Esophagus muscularis mucosa (tissue), 4 donors: ENCODE measurements at regions not wholly inside any gene's neighbourhood (a gene's known extent, or its start where the extent isn't known, plus 50 kb on each side); places are given as distances from the start of the nearest gene placed in this dataset.

Experiments used
- DNase-seq: peaks from one replicate; pipeline ENCODE4 v3.0.0-alpha.2; 2017; ENCODE audit errors: extremely low spot score
- H3K27ac ChIP-seq, 4 donors: fragments of 200-600 bp; sonication (generic); replicated peaks in 1 of 4; 1 replicate in 3 of 4; 2 replicates in 1 of 4; pipeline ENCODE4 v1.5.1; 2016 to 2019; ENCODE audit warnings: mild to moderate bottlenecking in 1 of 4
- H3K27me3 ChIP-seq, 4 donors: fragments of 200-600 bp; sonication (generic); one replicate each; pipeline versions ENCODE4 v1.5.1 to v1.6.0; 2016 to 2019
- H3K36me3 ChIP-seq, 4 donors: fragments of 200-600 bp; sonication (generic); one replicate each; pipeline ENCODE4 v1.5.1; 2016 to 2019
- H3K4me1 ChIP-seq, 4 donors: fragments of 200-600 bp; sonication (generic); one replicate each; pipeline ENCODE4 v1.5.1; 2016 to 2019
- H3K4me3 ChIP-seq, 4 donors: fragments of 200-600 bp; sonication (generic); 1 replicate in 2 of 4; 2 replicates in 2 of 4; pipeline ENCODE4 v1.5.1; 2016 to 2019; ENCODE audit warnings: mild to moderate bottlenecking in 4 of 4, moderate library complexity in 1 of 4
- H3K9me3 ChIP-seq, 4 donors: fragments of 200-600 bp; sonication (generic); 1 replicate in 3 of 4; 2 replicates in 1 of 4; pipeline ENCODE4 v1.5.1; 2016 to 2019
- EP300 ChIP-seq: sonication (generic); formaldehyde crosslinking; IDR thresholded peaks from one replicate; pipeline ENCODE4 v1.6.1; 2017; ENCODE audit warnings: antibody characterized with exemption
- POLR2A ChIP-seq: fragments of 450-650 bp; IDR thresholded peaks from one replicate; pipeline ENCODE4 v1.6.1; 2017; ENCODE audit warnings: antibody characterized with exemption, moderate library complexity, mild to moderate bottlenecking, low read depth
- POLR2AphosphoS5 ChIP-seq, 2 donors: sonication (generic); formaldehyde crosslinking; IDR thresholded peaks; one replicate each; pipeline ENCODE4 v1.6.1; 2017; ENCODE audit warnings: antibody characterized with exemption in 2 of 2
- WGBS: methylation state at CpG from one replicate; pipeline ENCODE4 v1.1.5; 2018; 5-methylcytosine and 5-hydroxymethylcytosine counted together
- intact Hi-C: fragments of 100-400 bp; cut with DNase I; formaldehyde crosslinking; loops from one replicate; pipeline ENCODE4 v1.15.1; 2023
- TF ChIP-seq, protein P1 (sequence below), 3 experiments: fragments of 200-600 bp in 2 of 3; fragments of 450-650 bp in 1 of 3; sonication (generic) in 2 of 3; IDR thresholded peaks; one replicate each; pipeline ENCODE4 v1.5.1; 2017 to 2019; ENCODE audit warnings: antibody characterized with exemption in 3 of 3, mild to moderate bottlenecking in 2 of 3, moderate library complexity in 1 of 3

DNA sequence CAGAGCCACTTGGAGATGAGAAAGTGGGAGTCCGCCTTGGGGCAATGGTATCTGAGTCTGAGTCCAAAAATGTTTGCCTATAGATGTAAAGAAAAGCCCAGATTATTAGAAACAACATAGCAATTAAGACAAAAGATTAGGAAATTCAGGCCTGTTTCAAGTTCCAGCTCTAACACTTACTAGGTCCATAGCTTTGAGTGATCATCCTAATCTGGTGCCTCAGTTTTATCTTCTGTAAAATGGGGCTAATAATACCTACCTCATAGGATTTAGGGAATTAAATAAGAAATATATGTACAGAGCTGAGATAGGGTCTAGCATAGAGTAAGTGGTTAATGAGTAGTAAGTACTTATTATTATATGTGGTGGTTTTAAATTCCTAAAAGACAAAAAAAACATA, 58.6 kb upstream of the NLK start:
- peaks cover 0 to 13% (median 3%) of the 10 kb centered on the region in 4 donors for H3K4me1 ChIP-seq
- H3K27ac ChIP-seq: no peak overlapping the region
- WGBS: 90% methylated on average over 1 of the region's 1 CpG
- no peak for DNase-seq
- no peaks in the 10 kb centered on the region for H3K9me3 ChIP-seq
- TF ChIP-seq POLR2A (no peak), POLR2AphosphoS5 (IDR thresholded peaks at IDR 0.05) (no peak), EP300 (no peak)
- TF ChIP-seq, protein P1, sequence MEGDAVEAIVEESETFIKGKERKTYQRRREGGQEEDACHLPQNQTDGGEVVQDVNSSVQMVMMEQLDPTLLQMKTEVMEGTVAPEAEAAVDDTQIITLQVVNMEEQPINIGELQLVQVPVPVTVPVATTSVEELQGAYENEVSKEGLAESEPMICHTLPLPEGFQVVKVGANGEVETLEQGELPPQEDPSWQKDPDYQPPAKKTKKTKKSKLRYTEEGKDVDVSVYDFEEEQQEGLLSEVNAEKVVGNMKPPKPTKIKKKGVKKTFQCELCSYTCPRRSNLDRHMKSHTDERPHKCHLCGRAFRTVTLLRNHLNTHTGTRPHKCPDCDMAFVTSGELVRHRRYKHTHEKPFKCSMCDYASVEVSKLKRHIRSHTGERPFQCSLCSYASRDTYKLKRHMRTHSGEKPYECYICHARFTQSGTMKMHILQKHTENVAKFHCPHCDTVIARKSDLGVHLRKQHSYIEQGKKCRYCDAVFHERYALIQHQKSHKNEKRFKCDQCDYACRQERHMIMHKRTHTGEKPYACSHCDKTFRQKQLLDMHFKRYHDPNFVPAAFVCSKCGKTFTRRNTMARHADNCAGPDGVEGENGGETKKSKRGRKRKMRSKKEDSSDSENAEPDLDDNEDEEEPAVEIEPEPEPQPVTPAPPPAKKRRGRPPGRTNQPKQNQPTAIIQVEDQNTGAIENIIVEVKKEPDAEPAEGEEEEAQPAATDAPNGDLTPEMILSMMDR (IDR thresholded peaks at IDR 0.05): no peak
- intact Hi-C loops: no loop called here
- H3K4me3 ChIP-seq: no peak overlapping the region
- H3K27me3 ChIP-seq: peaks cover 0 to 10% (median 0%) of the 10 kb centered on the region in 4 donors
- no peaks in the 10 kb centered on the region for H3K36me3 ChIP-seq

DNA sequence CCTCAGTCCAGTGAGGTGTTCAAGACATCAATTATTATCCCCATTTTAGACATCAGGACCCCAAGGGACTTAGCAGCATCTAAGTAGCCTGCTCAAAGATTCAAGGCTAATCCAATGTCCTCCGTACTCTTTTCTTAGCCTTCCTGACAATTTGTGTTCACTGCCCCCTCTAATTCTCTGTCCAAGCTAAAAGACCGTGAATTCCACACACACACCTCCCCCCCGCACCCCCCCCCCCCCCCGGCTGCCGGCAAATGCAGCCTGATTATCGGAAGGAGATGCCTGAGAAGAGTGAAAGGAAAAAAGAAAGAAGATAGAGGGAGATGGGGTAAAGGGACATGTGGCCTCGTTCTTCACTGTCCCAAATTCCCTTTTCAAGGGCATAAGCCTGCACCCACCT, 58.1 kb upstream of the NLK start:
- Histone ChIP-seq H3K4me1 (peaks cover 0 to 10% (median 3%) of the 10 kb centered on the region in 4 donors), H3K36me3 (no peaks in the 10 kb centered on the region), H3K4me3 (no peak overlapping the region), H3K27me3 (peaks cover 0 to 10% (median 0%) of the 10 kb centered on the region in 4 donors), H3K9me3 (no peaks in the 10 kb centered on the region), H3K27ac (peak overlapping the region in 3 of 4 donors; percentile 17 to 52 (median 37))
- WGBS: 43% methylated on average over 7 of the region's 7 CpGs
- DNase-seq: no peak
- TF ChIP-seq POLR2AphosphoS5 (IDR thresholded peaks at IDR 0.05): no peak
- TF ChIP-seq POLR2A: no peak
- TF ChIP-seq, protein P1 (IDR thresholded peaks at IDR 0.05): no peak
- no peak for TF ChIP-seq EP300
- intact Hi-C loops: no loop called here

DNA sequence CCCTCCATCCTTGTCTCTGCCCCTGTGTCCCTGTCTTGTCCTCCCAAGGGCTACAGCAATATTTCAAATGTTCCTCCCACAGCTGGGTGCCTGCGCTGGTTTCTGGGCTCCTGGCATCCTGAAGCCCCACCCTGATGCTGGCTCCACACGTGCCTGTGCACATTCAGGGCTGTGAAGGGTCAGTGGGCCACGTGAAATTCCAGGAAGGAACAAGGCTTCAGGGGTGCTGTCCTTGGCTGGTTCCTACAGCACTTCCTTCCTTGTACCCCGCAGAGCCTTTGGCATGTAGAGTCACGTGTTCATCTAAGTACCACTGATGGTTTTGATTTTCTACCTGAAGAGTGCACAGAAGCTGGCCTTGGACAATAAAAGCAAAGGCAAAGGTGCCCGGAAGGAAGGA, 57.7 kb upstream of the NLK start:
- peak overlapping the region; percentile 17 to 52 (median 46) for H3K27ac ChIP-seq

DNA sequence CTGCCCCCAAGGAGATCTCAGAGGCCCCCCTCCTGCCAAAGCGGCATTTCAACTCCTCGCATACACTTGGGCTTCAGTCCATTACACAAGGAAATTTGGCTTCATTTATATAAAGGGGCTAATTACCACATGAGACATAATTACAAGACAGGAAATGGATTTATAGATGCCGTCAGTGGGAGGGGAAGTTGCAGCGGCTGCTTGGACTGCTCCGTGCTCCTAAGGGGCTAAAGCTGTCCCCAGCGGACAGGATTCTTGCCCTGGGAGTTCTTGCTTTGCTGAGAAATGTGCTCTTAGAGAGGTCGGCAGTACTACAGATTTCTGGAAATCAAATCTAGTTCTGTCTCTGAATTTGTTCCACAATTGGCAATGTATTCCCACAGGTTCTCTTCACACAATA, 57.2 kb upstream of the NLK start:
- H3K4me1 ChIP-seq: peaks cover 0 to 10% (median 3%) of the 10 kb centered on the region in 4 donors
- no peak overlapping the region for H3K4me3 ChIP-seq
- H3K27me3 ChIP-seq: peaks cover 0 to 10% (median 0%) of the 10 kb centered on the region in 4 donors
- H3K27ac ChIP-seq: peak overlapping the region in 3 of 4 donors; percentile 42 to 52 (median 50)
- intact Hi-C loops: no loop called here
- no peaks in the 10 kb centered on the region for H3K36me3 ChIP-seq
- TF ChIP-seq POLR2AphosphoS5 (IDR thresholded peaks at IDR 0.05) (no peak), POLR2A (no peak), EP300 (no peak)
- TF ChIP-seq, protein P1 (IDR thresholded peaks at IDR 0.05): no peak
- 53% methylated on average over 7 of the region's 7 CpGs for WGBS
- no peak for DNase-seq
- no peaks in the 10 kb centered on the region for H3K9me3 ChIP-seq

More for the DNA sequence above, 57.7 kb upstream of the NLK start:
- no peak for DNase-seq
- peaks cover 0 to 10% (median 3%) of the 10 kb centered on the region in 4 donors for H3K4me1 ChIP-seq
- intact Hi-C loops: no loop called here
- H3K27me3 ChIP-seq: peaks cover 0 to 10% (median 0%) of the 10 kb centered on the region in 4 donors
- H3K36me3 ChIP-seq: no peaks in the 10 kb centered on the region
- no peak for TF ChIP-seq POLR2A
- TF ChIP-seq POLR2AphosphoS5 (IDR thresholded peaks at IDR 0.05): peak; percentile 61
- TF ChIP-seq EP300: no peak
- TF ChIP-seq, protein P1 (IDR thresholded peaks at IDR 0.05): no peak
- H3K9me3 ChIP-seq: no peaks in the 10 kb centered on the region
- 70% methylated on average over 3 of the region's 6 CpGs for WGBS
- H3K4me3 ChIP-seq: no peak overlapping the region
